GM23338 (cell line): ENCODE measurements at regions not wholly inside any gene's neighbourhood (a gene's known extent, or its start where the extent isn't known, plus 50 kb on each side); places are given as distances from the start of the nearest gene placed in this dataset.

ENCODE experiments used
- ATAC-seq: fragments of 200-7000 bp; cut with Tn5 transposase; 3 replicates; pipeline ENCODE4 v1.9.1; 2020
- DNase-seq: peaks from one replicate; pipeline ENCODE4 v3.0.0-alpha.2; 2015; ENCODE audit warnings: low spot score
- H2AFZ ChIP-seq: fragments of 200-600 bp; sonication (generic); 2 replicates; pipeline ENCODE4 v1.8.0; 2016; ENCODE audit warnings: antibody characterized with exemption, mild to moderate bottlenecking, moderate library complexity
- H3F3A ChIP-seq: fragments of 200-600 bp; sonication (generic); replicated peaks from 2 replicates; pipeline ENCODE4 v1.8.0; 2017; ENCODE audit warnings: antibody characterized with exemption, mixed run types, low read depth
- H3K27ac ChIP-seq: fragments of 200-600 bp; sonication (generic); 2 replicates; pipeline ENCODE4 v1.6.1; 2016; ENCODE audit warnings: low read depth
- H3K27me3 ChIP-seq: fragments of 200-600 bp; sonication (generic); 2 replicates; pipeline ENCODE4 v1.8.0; 2016; ENCODE audit warnings: mild to moderate bottlenecking, mixed run types, moderate library complexity; ENCODE audit not compliant: insufficient read depth
- H3K36me3 ChIP-seq: fragments of 200-600 bp; sonication (generic); 2 replicates; pipeline ENCODE4 v1.8.0; 2016; ENCODE audit warnings: mild to moderate bottlenecking; ENCODE audit not compliant: insufficient read depth
- H3K4me1 ChIP-seq: fragments of 200-600 bp; sonication (generic); 2 replicates; pipeline ENCODE4 v1.8.0; 2016; ENCODE audit warnings: mild to moderate bottlenecking, moderate library complexity; ENCODE audit not compliant: insufficient read depth
- H3K4me2 ChIP-seq: fragments of 200-600 bp; sonication (generic); 2 replicates; pipeline ENCODE4 v1.7.1; 2017; ENCODE audit warnings: mixed run types
- H3K4me3 ChIP-seq: fragments of 200-600 bp; sonication (generic); 2 replicates; pipeline ENCODE4 v1.6.1; 2016; ENCODE audit warnings: mixed run types
- H3K79me2 ChIP-seq: fragments of 200-600 bp; sonication (generic); replicated peaks from 2 replicates; pipeline ENCODE4 v1.8.0; 2017; ENCODE audit warnings: mild to moderate bottlenecking; ENCODE audit not compliant: insufficient read depth
- H3K9me2 ChIP-seq: fragments of 200-600 bp; sonication (generic); 2 replicates; pipeline ENCODE4 v1.8.0; 2017; ENCODE audit not compliant: insufficient read depth
- H4K20me1 ChIP-seq: fragments of 200-600 bp; sonication (generic); replicated peaks from 2 replicates; pipeline ENCODE4 v1.8.0; 2017; ENCODE audit warnings: mild to moderate bottlenecking; ENCODE audit not compliant: insufficient read depth
- H3K27ac Mint-ChIP-seq: 2 replicates; pipeline ENCODE4 v1.8.0; 2020; ENCODE audit warnings: inconsistent platforms, mild to moderate bottlenecking, moderate library complexity, mixed read lengths
- H3K27me3 Mint-ChIP-seq: 3 replicates; pipeline ENCODE4 v1.8.0; 2022; ENCODE audit warnings: low read depth, mild to moderate bottlenecking, moderate library complexity, mixed read lengths, inconsistent platforms; ENCODE audit not compliant: insufficient read depth, poor library complexity
- H3K36me3 Mint-ChIP-seq: 3 replicates; pipeline ENCODE4 v1.8.0; 2021; ENCODE audit warnings: low read depth, mild to moderate bottlenecking, inconsistent platforms, moderate library complexity, mixed read lengths
- H3K4me1 Mint-ChIP-seq: 3 replicates; pipeline ENCODE4 v1.8.0; 2020; ENCODE audit warnings: mild to moderate bottlenecking, inconsistent platforms, mixed read lengths
- H3K4me3 Mint-ChIP-seq: 3 replicates; pipeline ENCODE4 v1.8.0; 2021; ENCODE audit warnings: moderate library complexity, mild to moderate bottlenecking, inconsistent platforms, mixed read lengths
- H3K9me3 Mint-ChIP-seq: 3 replicates; pipeline ENCODE4 v1.8.0; 2020; ENCODE audit warnings: moderate library complexity, mild to moderate bottlenecking, inconsistent platforms, mixed read lengths
- CREB1 ChIP-seq: fragments of 250-450 bp; sonication (Bioruptor Pico); IDR thresholded peaks from 2 replicates; pipeline ENCODE4 v1.5.0; 2020; ENCODE audit warnings: low read depth, mild to moderate bottlenecking, moderate library complexity
- EZH2 ChIP-seq: fragments of 200-600 bp; sonication (generic); IDR thresholded peaks from one replicate; pipeline ENCODE4 v1.8.0; 2017; ENCODE audit warnings: antibody characterized with exemption, mild to moderate bottlenecking, low read depth; ENCODE audit not compliant: unreplicated experiment
- EZH2phosphoT487 ChIP-seq: fragments of 200-600 bp; sonication (generic); IDR thresholded peaks from one replicate; pipeline ENCODE4 v1.8.1; 2018; ENCODE audit warnings: antibody characterized with exemption; ENCODE audit not compliant: unreplicated experiment
- JUNB ChIP-seq: IDR thresholded peaks from one replicate; pipeline ENCODE4 v1.6.1; 2016; ENCODE audit warnings: antibody characterized with exemption; ENCODE audit not compliant: unreplicated experiment
- NANOG ChIP-seq: IDR thresholded peaks from 2 replicates; pipeline ENCODE4 v1.6.1; 2016; ENCODE audit warnings: antibody characterized with exemption, borderline replicate concordance
- POLR2AphosphoS5 ChIP-seq: IDR thresholded peaks from 2 replicates; pipeline ENCODE4 v1.6.1; 2016; ENCODE audit warnings: antibody characterized with exemption, low read depth
- STAT1 ChIP-seq: IDR thresholded peaks from one replicate; pipeline ENCODE4 v1.6.1; 2016; ENCODE audit warnings: antibody characterized with exemption; ENCODE audit not compliant: unreplicated experiment
- ZNF114 ChIP-seq: fragments of 250-450 bp; sonication (Bioruptor Pico); IDR thresholded peaks from 2 replicates; pipeline ENCODE4 v1.5.0; 2020; ENCODE audit warnings: mild to moderate bottlenecking, moderate library complexity
- TF ChIP-seq, protein P1 (sequence below): IDR thresholded peaks from 2 replicates; pipeline ENCODE4 v1.6.1; 2016; ENCODE audit warnings: antibody characterized with exemption
- TF ChIP-seq, protein P2 (sequence below), 2 experiments: fragments of 200-600 bp in 1 of 2; sonication (generic) in 1 of 2; conservative IDR thresholded peaks; 2 replicates each; pipeline versions ENCODE4 v1.5.1 to v1.6.1; 2016 to 2017; ENCODE audit warnings: antibody characterized with exemption in 2 of 2, low read depth in 2 of 2, mild to moderate bottlenecking in 2 of 2, moderate library complexity in 1 of 2
- TF ChIP-seq, protein P3 (sequence below): IDR thresholded peaks from one replicate; pipeline ENCODE4 v1.6.1; 2018; ENCODE audit warnings: antibody characterized with exemption; ENCODE audit not compliant: unreplicated experiment
- TF ChIP-seq, protein P4 (sequence below): fragments of 250-450 bp; sonication (Bioruptor Pico); IDR thresholded peaks from 2 replicates; pipeline ENCODE4 v1.5.0; 2020; ENCODE audit warnings: mild to moderate bottlenecking, moderate library complexity

DNA sequence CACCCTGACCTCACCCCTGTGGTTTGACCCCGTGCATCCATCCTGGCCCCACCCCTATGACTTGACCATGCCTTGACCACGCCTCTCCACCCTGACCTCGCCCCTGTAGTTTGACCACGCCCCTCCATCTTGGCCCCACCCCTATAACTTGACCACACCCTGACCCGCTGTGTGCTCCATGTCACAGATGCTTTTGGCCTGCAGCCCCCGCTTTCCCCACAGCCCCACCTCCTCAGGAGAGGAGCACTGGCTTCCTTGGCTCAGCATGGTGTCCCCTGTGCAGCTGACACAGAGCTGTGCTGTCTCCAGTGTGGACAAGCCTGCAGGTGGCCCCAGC, 269.9 kb upstream of the SFSWAP start:
- no peaks in the 10 kb centered on the region; the same call in 2 of the 3 replicates for H3K9me3 Mint-ChIP-seq
- H3K4me1 ChIP-seq = no peaks in the 10 kb centered on the region
- TF ChIP-seq NANOG (no peak), JUNB (no peak), EZH2phosphoT487 (no peak), EZH2 (no peak), ZNF114 (CRISPR knock-in tag) (no peak), POLR2AphosphoS5 (no peak), CREB1 (CRISPR knock-in tag) (no peak), STAT1 (no peak)
- TF ChIP-seq, protein P1, sequence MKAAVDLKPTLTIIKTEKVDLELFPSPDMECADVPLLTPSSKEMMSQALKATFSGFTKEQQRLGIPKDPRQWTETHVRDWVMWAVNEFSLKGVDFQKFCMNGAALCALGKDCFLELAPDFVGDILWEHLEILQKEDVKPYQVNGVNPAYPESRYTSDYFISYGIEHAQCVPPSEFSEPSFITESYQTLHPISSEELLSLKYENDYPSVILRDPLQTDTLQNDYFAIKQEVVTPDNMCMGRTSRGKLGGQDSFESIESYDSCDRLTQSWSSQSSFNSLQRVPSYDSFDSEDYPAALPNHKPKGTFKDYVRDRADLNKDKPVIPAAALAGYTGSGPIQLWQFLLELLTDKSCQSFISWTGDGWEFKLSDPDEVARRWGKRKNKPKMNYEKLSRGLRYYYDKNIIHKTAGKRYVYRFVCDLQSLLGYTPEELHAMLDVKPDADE = no peak
- TF ChIP-seq, protein P2, sequence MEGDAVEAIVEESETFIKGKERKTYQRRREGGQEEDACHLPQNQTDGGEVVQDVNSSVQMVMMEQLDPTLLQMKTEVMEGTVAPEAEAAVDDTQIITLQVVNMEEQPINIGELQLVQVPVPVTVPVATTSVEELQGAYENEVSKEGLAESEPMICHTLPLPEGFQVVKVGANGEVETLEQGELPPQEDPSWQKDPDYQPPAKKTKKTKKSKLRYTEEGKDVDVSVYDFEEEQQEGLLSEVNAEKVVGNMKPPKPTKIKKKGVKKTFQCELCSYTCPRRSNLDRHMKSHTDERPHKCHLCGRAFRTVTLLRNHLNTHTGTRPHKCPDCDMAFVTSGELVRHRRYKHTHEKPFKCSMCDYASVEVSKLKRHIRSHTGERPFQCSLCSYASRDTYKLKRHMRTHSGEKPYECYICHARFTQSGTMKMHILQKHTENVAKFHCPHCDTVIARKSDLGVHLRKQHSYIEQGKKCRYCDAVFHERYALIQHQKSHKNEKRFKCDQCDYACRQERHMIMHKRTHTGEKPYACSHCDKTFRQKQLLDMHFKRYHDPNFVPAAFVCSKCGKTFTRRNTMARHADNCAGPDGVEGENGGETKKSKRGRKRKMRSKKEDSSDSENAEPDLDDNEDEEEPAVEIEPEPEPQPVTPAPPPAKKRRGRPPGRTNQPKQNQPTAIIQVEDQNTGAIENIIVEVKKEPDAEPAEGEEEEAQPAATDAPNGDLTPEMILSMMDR (conservative IDR thresholded peaks at IDR 0.05; ENCODE audit: low read depth in 2 of 2) = no peak
- TF ChIP-seq, protein P3, sequence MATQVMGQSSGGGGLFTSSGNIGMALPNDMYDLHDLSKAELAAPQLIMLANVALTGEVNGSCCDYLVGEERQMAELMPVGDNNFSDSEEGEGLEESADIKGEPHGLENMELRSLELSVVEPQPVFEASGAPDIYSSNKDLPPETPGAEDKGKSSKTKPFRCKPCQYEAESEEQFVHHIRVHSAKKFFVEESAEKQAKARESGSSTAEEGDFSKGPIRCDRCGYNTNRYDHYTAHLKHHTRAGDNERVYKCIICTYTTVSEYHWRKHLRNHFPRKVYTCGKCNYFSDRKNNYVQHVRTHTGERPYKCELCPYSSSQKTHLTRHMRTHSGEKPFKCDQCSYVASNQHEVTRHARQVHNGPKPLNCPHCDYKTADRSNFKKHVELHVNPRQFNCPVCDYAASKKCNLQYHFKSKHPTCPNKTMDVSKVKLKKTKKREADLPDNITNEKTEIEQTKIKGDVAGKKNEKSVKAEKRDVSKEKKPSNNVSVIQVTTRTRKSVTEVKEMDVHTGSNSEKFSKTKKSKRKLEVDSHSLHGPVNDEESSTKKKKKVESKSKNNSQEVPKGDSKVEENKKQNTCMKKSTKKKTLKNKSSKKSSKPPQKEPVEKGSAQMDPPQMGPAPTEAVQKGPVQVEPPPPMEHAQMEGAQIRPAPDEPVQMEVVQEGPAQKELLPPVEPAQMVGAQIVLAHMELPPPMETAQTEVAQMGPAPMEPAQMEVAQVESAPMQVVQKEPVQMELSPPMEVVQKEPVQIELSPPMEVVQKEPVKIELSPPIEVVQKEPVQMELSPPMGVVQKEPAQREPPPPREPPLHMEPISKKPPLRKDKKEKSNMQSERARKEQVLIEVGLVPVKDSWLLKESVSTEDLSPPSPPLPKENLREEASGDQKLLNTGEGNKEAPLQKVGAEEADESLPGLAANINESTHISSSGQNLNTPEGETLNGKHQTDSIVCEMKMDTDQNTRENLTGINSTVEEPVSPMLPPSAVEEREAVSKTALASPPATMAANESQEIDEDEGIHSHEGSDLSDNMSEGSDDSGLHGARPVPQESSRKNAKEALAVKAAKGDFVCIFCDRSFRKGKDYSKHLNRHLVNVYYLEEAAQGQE = no peak
- TF ChIP-seq, protein P4, sequence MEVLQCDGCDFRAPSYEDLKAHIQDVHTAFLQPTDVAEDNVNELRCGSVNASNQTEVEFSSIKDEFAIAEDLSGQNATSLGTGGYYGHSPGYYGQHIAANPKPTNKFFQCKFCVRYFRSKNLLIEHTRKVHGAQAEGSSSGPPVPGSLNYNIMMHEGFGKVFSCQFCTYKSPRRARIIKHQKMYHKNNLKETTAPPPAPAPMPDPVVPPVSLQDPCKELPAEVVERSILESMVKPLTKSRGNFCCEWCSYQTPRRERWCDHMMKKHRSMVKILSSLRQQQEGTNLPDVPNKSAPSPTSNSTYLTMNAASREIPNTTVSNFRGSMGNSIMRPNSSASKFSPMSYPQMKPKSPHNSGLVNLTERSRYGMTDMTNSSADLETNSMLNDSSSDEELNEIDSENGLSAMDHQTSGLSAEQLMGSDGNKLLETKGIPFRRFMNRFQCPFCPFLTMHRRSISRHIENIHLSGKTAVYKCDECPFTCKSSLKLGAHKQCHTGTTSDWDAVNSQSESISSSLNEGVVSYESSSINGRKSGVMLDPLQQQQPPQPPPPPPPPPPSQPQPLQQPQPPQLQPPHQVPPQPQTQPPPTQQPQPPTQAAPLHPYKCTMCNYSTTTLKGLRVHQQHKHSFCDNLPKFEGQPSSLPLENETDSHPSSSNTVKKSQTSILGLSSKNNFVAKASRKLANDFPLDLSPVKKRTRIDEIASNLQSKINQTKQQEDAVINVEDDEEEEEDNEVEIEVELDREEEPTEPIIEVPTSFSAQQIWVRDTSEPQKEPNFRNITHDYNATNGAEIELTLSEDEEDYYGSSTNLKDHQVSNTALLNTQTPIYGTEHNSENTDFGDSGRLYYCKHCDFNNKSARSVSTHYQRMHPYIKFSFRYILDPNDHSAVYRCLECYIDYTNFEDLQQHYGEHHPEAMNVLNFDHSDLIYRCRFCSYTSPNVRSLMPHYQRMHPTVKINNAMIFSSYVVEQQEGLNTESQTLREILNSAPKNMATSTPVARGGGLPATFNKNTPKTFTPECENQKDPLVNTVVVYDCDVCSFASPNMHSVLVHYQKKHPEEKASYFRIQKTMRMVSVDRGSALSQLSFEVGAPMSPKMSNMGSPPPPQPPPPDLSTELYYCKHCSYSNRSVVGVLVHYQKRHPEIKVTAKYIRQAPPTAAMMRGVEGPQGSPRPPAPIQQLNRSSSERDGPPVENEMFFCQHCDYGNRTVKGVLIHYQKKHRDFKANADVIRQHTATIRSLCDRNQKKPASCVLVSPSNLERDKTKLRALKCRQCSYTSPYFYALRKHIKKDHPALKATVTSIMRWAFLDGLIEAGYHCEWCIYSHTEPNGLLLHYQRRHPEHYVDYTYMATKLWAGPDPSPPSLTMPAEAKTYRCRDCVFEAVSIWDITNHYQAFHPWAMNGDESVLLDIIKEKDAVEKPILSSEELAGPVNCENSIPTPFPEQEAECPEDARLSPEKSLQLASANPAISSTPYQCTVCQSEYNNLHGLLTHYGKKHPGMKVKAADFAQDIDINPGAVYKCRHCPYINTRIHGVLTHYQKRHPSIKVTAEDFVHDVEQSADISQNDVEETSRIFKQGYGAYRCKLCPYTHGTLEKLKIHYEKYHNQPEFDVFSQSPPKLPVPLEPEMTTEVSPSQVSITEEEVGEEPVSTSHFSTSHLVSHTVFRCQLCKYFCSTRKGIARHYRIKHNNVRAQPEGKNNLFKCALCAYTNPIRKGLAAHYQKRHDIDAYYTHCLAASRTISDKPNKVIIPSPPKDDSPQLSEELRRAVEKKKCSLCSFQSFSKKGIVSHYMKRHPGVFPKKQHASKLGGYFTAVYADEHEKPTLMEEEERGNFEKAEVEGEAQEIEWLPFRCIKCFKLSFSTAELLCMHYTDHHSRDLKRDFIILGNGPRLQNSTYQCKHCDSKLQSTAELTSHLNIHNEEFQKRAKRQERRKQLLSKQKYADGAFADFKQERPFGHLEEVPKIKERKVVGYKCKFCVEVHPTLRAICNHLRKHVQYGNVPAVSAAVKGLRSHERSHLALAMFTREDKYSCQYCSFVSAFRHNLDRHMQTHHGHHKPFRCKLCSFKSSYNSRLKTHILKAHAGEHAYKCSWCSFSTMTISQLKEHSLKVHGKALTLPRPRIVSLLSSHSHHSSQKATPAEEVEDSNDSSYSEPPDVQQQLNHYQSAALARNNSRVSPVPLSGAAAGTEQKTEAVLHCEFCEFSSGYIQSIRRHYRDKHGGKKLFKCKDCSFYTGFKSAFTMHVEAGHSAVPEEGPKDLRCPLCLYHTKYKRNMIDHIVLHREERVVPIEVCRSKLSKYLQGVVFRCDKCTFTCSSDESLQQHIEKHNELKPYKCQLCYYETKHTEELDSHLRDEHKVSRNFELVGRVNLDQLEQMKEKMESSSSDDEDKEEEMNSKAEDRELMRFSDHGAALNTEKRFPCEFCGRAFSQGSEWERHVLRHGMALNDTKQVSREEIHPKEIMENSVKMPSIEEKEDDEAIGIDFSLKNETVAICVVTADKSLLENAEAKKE (CRISPR knock-in tag) = no peak
- H3K4me3 Mint-ChIP-seq = no peak overlapping the region
- no peaks in the 10 kb centered on the region for H3K27me3 ChIP-seq
- H3K79me2 ChIP-seq = no peaks in the 10 kb centered on the region
- H3K36me3 Mint-ChIP-seq = no peaks in the 10 kb centered on the region
- no peak overlapping the region for H3K4me3 ChIP-seq
- H3K4me1 Mint-ChIP-seq = peaks cover 7% of the 10 kb centered on the region; the same call in 2 of the 3 replicates
- no peak overlapping the region for H3K27ac ChIP-seq
- no peak overlapping the region for H2AFZ ChIP-seq
- H3F3A ChIP-seq = no peaks in the 10 kb centered on the region
- H4K20me1 ChIP-seq = no peaks in the 10 kb centered on the region
- H3K27ac Mint-ChIP-seq = no peak overlapping the region
- H3K36me3 ChIP-seq = no peaks in the 10 kb centered on the region
- peak; percentile 19 for DNase-seq
- no peak overlapping the region for H3K4me2 ChIP-seq
- H3K27me3 Mint-ChIP-seq = peaks cover 7% of the 10 kb centered on the region
- ATAC-seq = peak; percentile 6; the same call in 2 of the 3 replicates
- H3K9me2 ChIP-seq = no peaks in the 10 kb centered on the region
